HG03442 (cell line): ENCODE measurements at regions not wholly inside any gene's neighbourhood (a gene's known extent, or its start where the extent isn't known, plus 50 kb on each side); places are given as distances from the start of the nearest gene placed in this dataset.

Source experiments
- ATAC-seq: cut with Tn5 transposase; IDR thresholded peaks from one replicate; pipeline ENCODE4 v1.9.1; 2021; ENCODE audit warnings: mild to moderate bottlenecking, moderate library complexity; ENCODE audit not compliant: unreplicated experiment

DNA sequence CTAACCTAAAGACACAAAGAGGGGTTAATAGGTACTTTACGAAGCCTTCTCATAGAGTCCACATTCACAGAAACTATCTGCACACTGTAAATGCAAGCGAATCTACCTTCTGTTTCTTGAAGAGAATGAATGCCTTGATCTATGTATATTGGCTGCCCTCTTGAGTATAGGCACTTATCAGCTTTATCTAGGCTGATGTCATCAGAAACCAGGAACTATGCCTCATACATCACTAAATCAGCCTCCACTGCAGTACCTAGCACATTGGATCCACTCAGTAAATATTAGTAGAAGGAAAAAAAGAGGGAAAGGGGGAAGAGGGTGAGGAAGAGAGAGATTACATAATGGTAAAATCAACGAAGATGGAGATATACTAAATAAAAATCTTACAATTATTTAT lies 477.1 kb downstream of the CAAP1 start:
- no peak for ATAC-seq

DNA sequence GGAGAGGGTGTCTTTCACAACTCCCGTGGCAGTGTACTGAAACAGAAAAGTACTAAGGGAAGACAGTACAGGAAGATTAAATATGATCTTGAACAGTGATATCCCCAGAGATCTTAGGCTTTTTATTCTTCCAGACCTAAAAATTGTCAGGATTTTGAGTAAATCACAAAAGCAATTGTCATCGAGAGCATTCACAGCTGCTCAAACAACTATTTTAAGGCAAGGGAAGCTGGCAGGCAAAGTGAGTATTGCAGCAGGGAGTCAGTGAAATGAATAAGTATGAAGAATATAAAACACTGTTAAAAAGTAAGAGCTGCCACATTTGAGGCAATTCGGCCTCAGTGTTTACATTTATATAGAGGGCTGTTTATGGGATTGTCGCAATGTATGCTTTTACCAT lies 479.0 kb downstream of the CAAP1 start:
- no peak for ATAC-seq

DNA sequence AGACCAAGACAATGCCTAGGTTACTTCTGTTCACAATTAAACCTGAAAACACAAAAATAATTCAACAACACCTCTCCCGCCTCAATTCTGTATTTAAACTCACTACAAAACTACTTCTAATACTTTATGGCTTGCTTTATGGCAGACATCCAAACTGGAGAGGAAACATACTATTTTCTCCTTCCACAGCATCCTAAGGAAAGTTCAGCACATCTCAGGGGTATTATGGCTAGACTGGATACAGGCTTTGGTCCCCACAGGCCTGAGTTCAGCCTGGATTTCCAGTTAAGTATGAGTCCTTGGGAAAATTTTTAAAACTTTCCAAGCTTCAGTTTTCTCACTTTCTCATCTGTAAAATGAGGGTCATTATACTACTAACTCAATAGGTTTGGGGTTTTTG lies 480.2 kb downstream of the CAAP1 start:
- ATAC-seq = no peak

DNA sequence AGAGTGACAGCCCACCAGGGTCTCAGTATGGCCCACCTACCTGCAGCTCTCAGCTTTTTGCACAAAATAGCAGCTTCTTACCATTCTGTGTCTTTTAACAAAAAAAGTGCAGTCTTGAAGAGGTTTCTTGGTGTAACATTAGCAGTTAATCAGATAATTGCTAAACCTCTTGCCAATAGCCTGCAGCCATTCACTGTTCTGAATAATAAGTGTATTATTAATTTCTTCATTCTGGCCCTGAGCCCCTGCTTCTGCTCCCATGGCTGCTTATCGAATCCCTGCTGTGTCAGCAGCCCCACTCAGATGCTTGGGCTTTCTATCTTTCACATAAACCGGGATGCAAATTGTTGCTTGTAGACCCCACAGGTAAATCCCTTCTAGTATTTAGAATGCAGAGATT lies 485.9 kb downstream of the CAAP1 start:
- ATAC-seq = no peak

DNA sequence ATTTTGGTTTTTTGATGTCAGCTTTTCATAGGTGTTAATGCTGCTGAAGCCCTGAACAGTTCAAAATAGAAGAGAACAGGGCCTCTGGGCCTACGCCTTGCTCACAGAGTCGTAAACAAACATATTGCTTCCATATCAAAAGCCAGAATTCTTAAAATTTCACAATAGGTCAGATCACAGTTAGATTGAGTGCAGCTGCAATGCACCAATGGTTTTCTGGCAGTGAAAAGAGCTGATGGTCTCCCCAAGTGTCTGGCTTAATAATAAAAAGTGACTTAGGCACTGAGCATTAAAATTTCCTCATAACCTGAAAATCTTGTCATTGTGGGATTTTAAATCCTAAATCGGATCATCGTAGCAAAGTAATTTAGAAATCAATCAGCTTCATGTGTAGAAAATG lies 493.0 kb downstream of the CAAP1 start:
- no peak for ATAC-seq

DNA sequence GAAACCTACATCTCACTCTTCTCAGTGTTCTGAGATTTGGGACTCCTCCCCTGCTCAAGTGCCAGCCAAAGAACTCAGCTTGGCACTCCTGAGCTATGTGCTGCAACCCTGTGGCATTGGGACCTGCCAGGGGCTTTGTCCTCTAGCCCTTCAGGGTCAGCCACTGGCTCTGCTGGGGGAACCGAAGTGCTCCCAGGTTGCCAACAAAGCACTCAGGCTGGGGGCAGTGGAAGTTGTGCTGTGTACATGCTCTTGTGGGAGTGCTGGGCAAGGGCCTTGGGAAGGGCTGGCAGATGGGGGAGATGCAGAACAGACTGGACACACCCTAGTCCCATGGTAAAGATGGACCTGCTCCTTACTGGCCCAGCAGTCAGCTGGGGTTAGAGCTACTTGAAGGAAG lies 498.6 kb downstream of the CAAP1 start:
- ATAC-seq = no peak

DNA sequence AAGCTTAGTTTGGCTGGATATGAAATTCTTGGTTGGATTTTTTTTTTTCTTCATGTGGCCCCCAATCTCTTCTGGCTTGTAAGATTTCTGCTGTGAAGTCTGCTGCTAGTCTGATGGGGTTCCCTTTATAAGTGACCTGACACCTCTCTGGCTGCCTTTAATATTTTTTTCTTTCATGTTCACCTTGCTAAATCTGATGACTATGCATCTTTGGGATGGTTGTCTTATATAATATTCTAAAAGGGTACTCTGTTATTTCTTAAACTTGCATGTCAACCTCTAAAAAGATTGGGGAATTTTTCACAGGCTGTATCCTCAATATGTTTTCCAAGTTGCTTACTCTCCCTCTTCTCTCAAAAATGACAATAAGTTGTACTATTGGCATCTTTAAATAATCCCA lies 500.0 kb downstream of the CAAP1 start:
- ATAC-seq = no peak

DNA sequence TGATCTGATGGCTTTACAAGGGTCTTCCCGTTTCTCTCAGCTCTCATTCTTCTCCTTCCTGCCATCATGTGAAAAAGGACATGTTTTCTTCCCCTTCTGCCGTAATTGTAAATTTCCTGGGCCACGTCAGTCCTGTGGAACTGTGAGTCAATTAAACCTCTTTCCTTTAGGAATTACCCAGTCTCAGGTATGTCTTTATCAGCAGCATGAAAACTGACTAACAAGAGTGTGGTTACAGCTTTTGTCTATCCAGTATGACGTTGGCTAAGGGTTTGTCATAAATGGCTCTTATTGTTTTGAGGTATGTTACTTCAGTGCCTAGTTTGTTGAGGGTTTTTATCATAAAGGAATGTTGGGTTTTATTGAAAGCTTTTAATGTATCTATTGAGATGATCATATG lies 501.6 kb downstream of the CAAP1 start:
- ATAC-seq = no peak

DNA sequence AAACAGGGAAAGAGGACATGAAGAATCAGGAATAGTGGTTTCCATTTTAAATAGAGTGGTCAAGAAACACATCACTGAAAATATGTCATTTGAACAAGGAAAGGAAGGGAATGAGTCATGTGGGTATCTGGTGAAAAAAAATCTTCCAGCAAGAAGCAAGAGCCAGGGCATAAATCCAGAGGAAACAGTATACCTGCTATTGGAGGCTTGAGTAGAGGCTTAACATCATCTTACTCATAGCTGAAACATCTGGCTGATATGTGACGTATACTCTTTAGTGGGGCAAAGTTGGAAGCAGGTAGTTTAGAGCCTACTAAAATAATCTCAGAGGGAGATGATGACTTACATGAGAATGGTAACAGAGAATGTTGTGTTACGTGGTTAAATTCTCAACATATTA lies 517.2 kb downstream of the CAAP1 start:
- no peak for ATAC-seq

DNA sequence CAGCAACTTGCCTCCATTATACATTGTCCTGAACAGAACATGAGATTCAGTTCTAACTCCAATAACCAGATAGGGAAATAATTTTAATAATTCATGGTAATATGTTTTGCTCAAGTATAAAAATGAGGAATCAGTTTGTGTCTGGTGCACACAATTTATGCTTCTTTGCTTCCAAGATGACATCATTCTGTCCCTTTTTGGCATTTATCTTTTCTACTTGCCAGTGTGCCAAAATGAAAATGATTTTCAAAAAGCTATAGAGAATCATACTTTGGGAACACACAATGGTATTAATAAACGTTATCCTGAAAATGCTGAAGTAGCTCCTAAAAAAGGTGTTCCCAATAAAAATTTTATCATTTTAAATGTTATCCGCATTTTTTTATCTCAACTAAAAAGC lies 519.0 kb downstream of the CAAP1 start:
- no peak for ATAC-seq

DNA sequence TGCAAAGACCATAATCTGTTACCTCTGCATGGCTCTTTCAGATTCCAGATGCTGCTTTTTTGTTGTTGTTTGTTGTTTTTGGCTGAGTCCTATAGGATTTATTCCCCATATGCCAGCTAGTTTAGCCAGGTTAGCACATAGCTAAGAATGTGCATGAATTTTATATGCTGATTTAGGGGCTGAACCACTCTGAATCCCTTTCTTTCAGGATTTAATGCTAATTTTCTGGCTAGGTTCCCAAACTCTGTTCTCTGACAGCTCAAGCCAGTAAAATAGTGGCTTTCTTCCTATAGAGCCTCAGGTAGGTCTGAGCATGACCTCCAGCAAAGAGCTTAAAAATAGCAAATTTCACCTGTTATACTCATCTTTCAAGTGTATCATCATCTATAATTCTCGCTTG lies 521.4 kb downstream of the CAAP1 start:
- no peak for ATAC-seq

DNA sequence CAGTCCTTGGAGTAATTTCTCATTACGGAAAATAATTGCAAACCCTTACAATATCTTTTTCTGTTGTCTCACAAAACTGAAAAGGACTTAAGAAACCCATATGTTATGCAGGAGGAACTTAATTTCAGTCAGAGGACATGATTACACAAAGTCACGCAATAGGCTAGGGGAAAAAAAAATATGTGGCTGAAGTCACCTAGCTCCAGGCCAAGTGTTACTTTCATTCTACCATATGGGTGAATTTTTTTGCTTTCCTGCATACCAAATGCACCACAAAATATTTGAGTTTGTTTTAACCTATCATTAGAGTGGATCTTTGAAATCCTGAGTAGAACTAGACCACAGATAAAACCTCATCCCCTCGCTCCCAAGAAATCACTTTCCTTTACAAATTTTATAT lies 523.5 kb downstream of the CAAP1 start:
- ATAC-seq = no peak

DNA sequence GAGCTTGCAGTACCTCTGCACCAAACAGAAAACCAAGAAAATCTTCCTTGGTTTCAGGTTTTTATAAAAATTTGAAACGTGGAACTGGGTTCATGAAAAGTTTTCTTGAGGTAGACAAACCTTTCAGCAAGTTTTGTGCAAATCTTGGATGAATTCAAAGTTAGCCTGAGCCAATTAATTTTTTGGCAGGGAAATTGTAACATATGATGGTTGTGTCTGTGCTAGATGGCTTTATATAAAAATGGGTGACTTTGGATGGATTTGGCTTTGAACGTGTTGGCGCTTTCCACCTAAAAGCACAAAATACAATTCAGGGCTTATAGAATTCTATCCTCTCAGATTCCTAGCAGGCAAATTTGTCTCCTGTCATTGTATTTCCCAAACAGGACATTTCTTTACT lies 524.4 kb downstream of the CAAP1 start:
- no peak for ATAC-seq

DNA sequence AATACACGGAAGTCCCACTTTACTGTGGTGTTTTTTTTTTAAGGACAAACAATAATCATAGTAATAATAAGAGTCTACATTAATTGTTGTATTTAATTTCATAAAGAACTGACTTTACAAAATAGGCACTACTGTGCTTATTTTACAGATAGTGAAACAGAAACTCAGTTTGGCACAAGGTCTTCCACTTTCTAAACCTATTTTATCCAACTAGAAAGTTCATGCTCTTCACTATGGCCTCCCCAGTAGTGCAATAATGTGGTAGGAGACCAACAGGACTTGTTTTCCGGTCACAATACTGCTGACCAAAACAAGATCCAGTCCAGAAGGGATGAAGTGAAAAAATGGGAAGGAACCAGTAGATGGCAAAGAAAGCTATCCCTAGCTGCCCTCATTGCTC lies 531.6 kb downstream of the CAAP1 start:
- ATAC-seq = no peak

DNA sequence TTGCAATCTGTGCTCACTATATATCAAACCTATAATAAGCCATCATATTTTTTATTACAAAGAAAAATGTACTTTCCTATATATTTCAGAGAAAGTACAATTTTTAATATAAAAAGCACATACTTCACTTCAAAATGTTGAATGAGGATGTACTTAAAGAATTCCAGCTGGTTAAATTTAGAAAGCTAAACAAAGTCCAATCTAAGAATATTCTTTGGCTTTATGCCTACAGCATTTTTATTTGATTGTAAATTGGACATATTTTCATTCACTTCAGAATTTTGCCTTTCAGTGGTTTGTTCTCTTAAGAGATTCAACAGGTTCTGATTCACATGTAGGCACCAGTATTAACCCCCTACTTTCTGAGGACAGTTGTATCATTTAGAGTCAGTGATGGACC lies 533.8 kb downstream of the CAAP1 start:
- ATAC-seq = no peak

DNA sequence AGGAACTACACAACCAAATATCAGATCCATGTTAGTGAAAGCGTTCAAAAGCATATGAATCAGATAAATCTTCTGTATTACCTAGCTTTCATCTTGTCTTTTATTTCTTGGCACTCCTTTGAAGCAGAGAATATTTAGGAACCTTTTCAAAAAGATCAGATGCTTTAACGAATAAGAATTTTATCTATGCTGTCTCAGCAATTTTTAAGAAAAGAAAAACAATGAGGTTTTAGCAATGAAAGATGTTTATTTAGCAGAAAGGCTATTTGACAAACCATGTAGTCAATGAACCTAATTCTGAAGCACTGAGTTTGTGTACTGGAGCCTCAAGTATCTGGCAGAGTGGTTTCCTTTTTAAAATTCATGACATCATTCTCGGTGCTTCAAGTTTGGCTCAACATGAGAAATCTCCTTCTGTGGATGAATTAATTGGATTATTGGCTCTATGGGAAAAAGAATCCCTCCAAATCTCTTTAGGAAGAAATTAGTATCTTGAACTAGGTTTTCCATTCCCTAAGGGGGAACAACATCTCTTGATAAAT lies 534.7 kb downstream of the CAAP1 start:
- ATAC-seq = no peak

DNA sequence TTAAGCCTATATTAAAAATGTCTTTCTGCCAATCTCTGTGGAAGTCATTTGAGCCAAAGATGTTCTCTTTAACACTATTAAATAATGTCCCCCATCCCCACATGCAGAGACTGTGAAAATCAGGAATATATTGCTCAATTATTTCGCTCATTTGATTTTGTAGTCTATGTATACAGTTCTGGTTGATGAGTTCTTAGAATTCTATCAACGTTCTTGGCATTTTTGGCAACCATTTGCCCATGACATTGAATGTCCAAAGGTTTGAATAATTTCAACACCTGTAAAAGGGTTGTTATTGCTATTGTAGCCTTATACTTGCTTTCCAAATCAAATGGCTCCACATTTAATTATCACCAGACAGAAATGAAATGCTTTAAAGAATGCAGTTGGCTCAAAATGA lies 536.1 kb downstream of the CAAP1 start:
- ATAC-seq = no peak

DNA sequence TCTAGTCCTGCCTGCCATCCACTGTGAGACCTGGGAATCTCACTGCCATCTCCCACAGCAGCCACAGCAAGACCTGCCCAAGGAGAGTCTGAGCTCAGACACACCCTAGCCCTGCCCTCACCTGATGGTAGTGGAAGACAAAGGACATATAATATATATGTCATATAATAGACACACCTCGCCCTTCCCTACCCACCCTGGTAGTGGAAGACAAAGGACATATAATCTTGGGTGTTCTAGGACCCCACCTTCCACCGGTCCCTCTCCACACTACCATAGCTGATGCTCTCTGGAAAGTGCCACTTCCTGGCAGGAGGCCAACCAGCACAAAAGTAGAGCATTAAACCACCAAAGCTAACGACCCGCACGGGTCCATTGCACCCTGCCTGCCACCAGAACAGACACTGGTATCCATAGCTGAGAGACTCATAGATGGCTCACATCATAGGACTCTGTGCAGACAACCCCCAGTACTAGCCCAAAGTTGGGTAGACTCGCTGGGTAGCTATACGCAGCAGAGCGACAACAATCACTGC lies 545.6 kb downstream of the CAAP1 start:
- ATAC-seq = no peak

DNA sequence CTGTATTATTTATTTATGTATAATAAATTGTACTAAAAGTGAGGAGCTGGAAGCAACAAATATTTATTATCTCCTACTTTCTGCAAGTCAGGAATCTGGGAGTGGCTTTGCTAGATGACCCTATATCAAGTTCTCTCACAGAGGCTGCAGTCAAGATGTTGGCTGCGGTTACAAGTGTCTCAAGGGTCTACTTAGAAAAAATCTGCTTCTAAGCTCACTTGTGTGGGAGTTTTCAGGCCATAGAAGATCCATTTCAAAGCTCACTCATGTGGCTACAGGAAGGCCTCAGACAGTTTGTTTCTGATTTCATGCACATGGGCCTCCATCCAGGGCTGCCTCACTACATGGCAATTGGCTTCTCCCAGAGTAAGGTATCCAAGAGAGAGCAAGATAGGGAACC lies 551.1 kb downstream of the CAAP1 start:
- no peak for ATAC-seq

DNA sequence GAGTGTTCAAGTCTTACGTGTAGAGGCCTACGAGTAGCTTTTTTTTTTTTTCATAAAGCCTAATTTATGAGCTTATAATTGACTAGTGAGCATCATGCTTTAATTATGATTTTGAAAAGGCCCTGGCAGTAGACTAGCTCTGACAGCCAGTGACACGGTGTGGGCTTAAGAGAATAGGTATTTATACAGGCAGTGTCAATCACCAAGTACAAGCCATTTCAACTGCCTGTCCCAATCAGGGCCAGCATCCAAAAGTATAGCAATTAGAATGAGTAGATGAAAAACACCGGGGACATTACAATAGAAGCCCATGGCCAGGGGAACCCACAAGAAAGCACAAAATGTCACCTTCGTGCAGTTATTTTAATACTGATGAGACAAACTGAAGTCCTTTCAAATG lies 552.8 kb downstream of the CAAP1 start:
- no peak for ATAC-seq

DNA sequence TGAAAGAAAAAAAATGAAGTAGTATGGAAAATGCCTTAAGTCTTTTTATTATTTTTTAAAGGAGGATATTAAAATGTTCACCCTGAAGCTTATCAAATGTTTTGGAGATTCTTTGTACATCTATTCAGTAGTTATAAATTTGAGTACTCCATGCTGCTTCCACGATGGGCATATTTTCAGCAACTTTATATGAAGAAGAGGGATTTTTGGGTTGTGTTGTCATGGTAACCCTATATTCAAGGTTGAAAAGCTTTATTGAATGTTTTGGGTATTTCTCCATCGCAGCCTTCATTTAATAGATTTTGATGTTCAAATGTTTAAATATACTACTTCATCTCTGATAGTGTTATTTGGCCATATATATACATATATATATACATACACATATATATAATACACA lies 557.5 kb downstream of the CAAP1 start:
- no peak for ATAC-seq

DNA sequence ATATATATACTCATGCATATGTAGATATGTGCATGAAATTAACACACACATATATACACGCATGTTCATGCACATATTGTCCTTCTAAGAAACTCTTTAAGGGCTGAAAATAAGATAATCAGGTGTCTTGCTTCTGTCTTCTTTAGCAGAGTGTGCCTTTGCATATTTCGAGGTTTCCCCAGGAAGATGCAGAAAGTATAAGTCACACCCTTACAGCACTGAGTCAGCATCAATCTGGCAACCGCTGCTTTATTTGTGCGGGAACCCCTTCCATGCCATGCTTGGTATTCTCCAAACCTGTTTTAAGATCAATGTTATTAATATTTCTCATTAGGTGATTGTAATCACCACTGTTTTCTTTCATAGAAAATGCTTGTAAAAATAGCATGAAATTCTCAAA lies 557.9 kb downstream of the CAAP1 start:
- ATAC-seq = no peak

DNA sequence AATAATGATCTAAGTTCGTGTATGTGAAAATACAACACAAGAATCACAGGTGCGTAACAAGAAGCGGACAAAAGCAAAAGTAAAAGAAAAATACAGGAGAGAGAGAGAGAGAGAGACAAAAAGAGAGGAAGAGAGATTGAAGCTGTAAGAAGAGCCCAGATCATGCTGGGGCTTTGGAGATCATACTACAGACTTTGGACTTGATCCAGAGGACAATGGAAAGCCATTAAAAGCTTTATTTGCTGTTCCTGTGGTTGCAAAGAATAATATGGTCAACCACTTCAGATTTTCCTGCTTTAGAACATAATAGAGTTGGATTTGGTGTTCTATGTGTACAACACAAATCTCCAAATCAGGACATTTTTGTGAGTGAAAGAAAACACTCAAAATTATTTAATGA lies 561.4 kb downstream of the CAAP1 start:
- no peak for ATAC-seq

DNA sequence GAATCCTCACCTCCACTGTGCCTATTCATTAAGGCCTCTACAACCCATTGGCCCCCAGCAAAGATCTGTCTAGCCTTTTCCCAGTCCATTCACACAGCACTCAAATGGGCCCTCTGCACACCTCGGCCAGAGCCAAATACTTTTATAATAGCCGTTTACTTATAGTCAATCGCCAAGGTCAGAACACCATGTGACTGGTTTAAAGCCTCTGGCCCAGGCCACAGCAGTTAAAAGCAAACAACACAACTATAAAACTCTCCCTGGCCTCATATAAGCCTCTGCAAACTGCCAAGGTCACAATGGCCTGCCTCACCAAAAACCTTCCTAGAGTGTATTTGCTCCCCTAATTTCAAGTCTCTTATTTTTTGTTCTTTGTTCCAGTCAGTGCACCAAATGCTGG lies 562.6 kb downstream of the CAAP1 start:
- no peak for ATAC-seq
